Vagina (tissue), 2 donors: ENCODE measurements at regions not wholly inside any gene's neighbourhood (a gene's known extent, or its start where the extent isn't known, plus 50 kb on each side); places are given as distances from the start of the nearest gene placed in this dataset.

Experiments
- CTCF ChIP-seq, 3 experiments: fragments of 450-650 bp in 2 of 3; fragments of 200-600 bp in 1 of 3; sonication (generic) in 1 of 3; IDR thresholded peaks; one replicate each; pipeline ENCODE4 v1.5.1; 2017 to 2019; ENCODE audit warnings: antibody characterized with exemption in 3 of 3, mild to moderate bottlenecking in 2 of 3, moderate library complexity in 2 of 3
- POLR2A ChIP-seq, 2 donors: fragments of 450-650 bp; IDR thresholded peaks; one replicate each; pipeline ENCODE4 v1.6.1; 2017; ENCODE audit warnings: antibody characterized with exemption in 2 of 2, mild to moderate bottlenecking in 2 of 2, moderate library complexity in 2 of 2

- TF ChIP-seq CTCF (IDR thresholded peaks at IDR 0.05) (no peak), POLR2A (IDR thresholded peaks at IDR 0.05) (no peak)
Measured at GRCh38 chr6:119541132-119541905, 191.8 kb upstream of the MAN1A1 start.
